ENCODE measurements at regions not wholly inside any gene's neighbourhood (a gene's known extent, or its start where the extent isn't known, plus 50 kb on each side); places are given as distances from the start of the nearest gene placed in this dataset.

- peaks cover 3% of the 10 kb centered on the region for H3K27me3 Mint-ChIP-seq
- no peaks in the 10 kb centered on the region for H3K4me1 Mint-ChIP-seq
- ATAC-seq (ENCODE audit: low read depth) (no peak), DNase-seq (ENCODE audit: low spot score in 2 of 2) (no peak)
- no peak overlapping the region for H3K27ac Mint-ChIP-seq
- no peak overlapping the region for H3K4me3 Mint-ChIP-seq
- H3K9me3 Mint-ChIP-seq = peaks cover 4% of the 10 kb centered on the region
- H3K36me3 Mint-ChIP-seq = no peaks in the 10 kb centered on the region
Observed at GRCh38 chr10:4479342-4479741, 346.7 kb upstream of the AKR1E2 start.

DNA sequence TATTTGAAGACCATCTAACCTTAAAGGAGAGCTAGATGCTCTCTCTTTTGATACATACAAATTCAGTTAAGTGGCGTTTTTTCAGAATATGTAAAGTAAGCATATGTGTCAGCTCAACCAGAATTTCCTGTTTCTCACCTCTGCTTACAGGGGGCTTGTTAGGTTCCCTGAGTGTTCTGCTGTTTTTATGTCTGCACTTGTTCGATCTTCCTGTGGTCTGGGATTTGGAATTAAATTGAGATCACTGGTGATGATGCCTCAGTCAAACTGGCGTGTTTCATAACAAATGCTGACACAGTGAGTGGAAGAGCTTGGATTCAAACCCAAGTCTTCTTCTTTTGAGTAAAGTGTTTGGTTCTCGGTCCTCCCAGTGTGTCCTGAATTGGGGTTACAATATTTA lies 348.3 kb upstream of the AKR1E2 start:
- Mint-ChIP-seq H3K27ac (no peak overlapping the region), H3K27me3 (peaks cover 9% of the 10 kb centered on the region), H3K4me3 (no peak overlapping the region), H3K4me1 (no peaks in the 10 kb centered on the region), H3K9me3 (peaks cover 4% of the 10 kb centered on the region), H3K36me3 (no peaks in the 10 kb centered on the region)
- ATAC-seq (ENCODE audit: low read depth) = no peak
- DNase-seq (ENCODE audit: low spot score in 2 of 2) = no peak

GRCh38 chr10:4475827-4476490 lies 350.0 kb upstream of the AKR1E2 start:
- no peaks in the 10 kb centered on the region for H3K36me3 Mint-ChIP-seq
- peaks cover 4% of the 10 kb centered on the region for H3K9me3 Mint-ChIP-seq
- H3K4me1 Mint-ChIP-seq = no peaks in the 10 kb centered on the region
- no peak overlapping the region for H3K27ac Mint-ChIP-seq
- DNase-seq (ENCODE audit: low spot score in 2 of 2) (no peak), ATAC-seq (ENCODE audit: low read depth) (no peak)
- no peak overlapping the region for H3K4me3 Mint-ChIP-seq
- peaks cover 11% of the 10 kb centered on the region for H3K27me3 Mint-ChIP-seq

GRCh38 chr10:4474829-4475228 lies 351.2 kb upstream of the AKR1E2 start:
- H3K27me3 Mint-ChIP-seq = peaks cover 11% of the 10 kb centered on the region
- H3K36me3 Mint-ChIP-seq = no peaks in the 10 kb centered on the region
- no peak overlapping the region for H3K27ac Mint-ChIP-seq
- H3K9me3 Mint-ChIP-seq = peaks cover 4% of the 10 kb centered on the region
- no peak overlapping the region for H3K4me3 Mint-ChIP-seq
- H3K4me1 Mint-ChIP-seq = no peaks in the 10 kb centered on the region
- DNase-seq (ENCODE audit: low spot score in 2 of 2) (no peak), ATAC-seq (ENCODE audit: low read depth) (no peak)

DNA sequence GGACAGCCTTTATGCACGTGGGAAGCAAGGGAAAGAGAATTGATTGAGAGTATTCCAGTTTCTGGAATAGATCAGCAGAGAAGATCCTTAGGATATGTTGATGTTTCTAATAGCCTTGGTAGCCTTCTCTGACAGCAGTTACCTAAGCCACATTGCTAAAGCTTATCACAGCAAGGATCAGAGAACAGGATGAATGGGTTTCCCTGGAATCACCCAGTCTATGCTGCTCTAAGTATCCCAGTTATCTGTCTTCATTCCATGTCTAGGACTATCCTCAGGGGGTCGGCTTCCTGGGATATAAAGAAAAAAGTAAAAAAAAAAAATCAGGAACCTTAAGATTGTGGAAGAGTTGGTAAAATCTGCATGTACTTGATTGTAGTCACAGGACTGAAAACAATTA lies 352.0 kb upstream of the AKR1E2 start:
- H3K27me3 Mint-ChIP-seq = peaks cover 11% of the 10 kb centered on the region

DNA sequence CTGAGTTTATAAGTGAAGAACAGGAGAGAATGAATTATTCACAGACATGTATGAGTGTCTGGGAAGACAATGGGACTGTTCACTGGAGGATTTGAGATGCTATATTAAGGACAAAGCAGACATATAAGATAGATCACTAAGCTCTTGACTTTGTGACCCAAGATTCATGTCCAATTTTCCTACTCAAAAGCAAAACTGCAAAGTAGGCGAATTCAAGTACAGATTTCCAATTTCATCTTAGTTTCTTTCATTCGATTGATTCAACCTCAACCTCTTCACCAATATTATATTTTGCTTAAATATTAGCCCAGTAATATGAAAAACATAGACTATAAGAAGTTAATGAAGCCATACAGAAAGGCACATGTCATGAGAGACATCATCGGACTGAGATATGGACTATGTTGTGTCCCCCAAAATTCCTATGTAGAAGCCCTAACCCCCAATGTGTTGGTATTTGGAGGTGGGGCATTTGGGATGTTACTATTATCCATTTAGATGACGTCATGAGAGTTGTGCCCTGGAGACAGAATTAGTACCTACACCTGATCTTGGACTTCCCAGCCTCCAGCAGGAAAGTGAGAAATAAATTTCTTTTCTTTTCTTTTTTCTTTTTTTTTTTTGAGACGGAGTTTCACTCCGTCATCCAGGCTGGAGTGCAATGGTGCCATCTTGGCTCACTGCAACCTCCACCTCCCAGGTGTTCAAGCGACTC lies 353.7 kb upstream of the AKR1E2 start:
- no peak for DNase-seq (ENCODE audit: low spot score in 2 of 2)

More for the DNA sequence above, 352.0 kb upstream of the AKR1E2 start:
- H3K27ac Mint-ChIP-seq = no peak overlapping the region
- H3K9me3 Mint-ChIP-seq = no peaks in the 10 kb centered on the region
- no peaks in the 10 kb centered on the region for H3K36me3 Mint-ChIP-seq
- no peak for DNase-seq (ENCODE audit: low spot score in 2 of 2)
- no peak overlapping the region for H3K4me3 Mint-ChIP-seq
- no peak for ATAC-seq (ENCODE audit: low read depth)
- H3K4me1 Mint-ChIP-seq = no peaks in the 10 kb centered on the region

GRCh38 chr10:4470231-4470835 lies 355.7 kb upstream of the AKR1E2 start:
- Mint-ChIP-seq H3K9me3 (peaks cover 2% of the 10 kb centered on the region), H3K36me3 (peaks cover 2% of the 10 kb centered on the region), H3K27ac (no peak overlapping the region), H3K27me3 (peaks cover 12% of the 10 kb centered on the region), H3K4me3 (no peak overlapping the region), H3K4me1 (no peaks in the 10 kb centered on the region)
- DNase-seq (ENCODE audit: low spot score in 2 of 2) = no peak
- ATAC-seq (ENCODE audit: low read depth) = no peak

More for the DNA sequence above, 353.7 kb upstream of the AKR1E2 start:
- Mint-ChIP-seq H3K4me1 (no peaks in the 10 kb centered on the region), H3K36me3 (peaks cover 1% of the 10 kb centered on the region), H3K9me3 (peaks cover 1% of the 10 kb centered on the region), H3K27ac (no peak overlapping the region), H3K27me3 (peaks cover 12% of the 10 kb centered on the region), H3K4me3 (no peak overlapping the region)
- ATAC-seq (ENCODE audit: low read depth) = no peak

GRCh38 chr10:4467481-4467880 lies 358.5 kb upstream of the AKR1E2 start:
- Mint-ChIP-seq H3K36me3 (peaks cover 2% of the 10 kb centered on the region), H3K4me3 (no peak overlapping the region), H3K27me3 (peaks cover 6% of the 10 kb centered on the region), H3K9me3 (peaks cover 2% of the 10 kb centered on the region), H3K27ac (no peak overlapping the region), H3K4me1 (no peaks in the 10 kb centered on the region)
- ATAC-seq (ENCODE audit: low read depth) (no peak), DNase-seq (ENCODE audit: low spot score in 2 of 2) (no peak)

DNA sequence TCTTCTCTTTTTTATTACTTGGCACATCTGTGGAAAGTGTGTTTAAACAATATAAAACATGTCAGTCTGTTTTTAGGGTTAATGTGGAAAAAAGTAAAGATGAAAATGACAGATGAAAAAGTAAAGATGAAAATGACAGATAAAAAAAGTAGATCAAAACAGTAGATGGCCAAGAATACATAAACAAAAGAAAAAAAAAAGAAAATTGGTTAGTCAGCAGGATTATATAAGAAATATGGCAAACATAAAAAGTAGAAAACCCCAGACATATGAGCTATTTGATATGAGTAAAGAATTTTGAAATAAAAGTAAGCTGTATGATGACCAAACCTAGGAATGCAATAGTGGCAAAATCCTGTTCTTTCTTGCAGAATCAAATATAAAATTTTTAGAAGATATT lies 365.7 kb upstream of the AKR1E2 start:
- ATAC-seq (ENCODE audit: low read depth) = no peak
- no peak overlapping the region for H3K4me3 Mint-ChIP-seq
- peaks cover 7% of the 10 kb centered on the region for H3K27me3 Mint-ChIP-seq
- no peaks in the 10 kb centered on the region for H3K36me3 Mint-ChIP-seq
- no peaks in the 10 kb centered on the region for H3K4me1 Mint-ChIP-seq
- DNase-seq (ENCODE audit: low spot score in 2 of 2) = no peak
- no peak overlapping the region for H3K27ac Mint-ChIP-seq
- H3K9me3 Mint-ChIP-seq = peaks cover 1% of the 10 kb centered on the region

DNA sequence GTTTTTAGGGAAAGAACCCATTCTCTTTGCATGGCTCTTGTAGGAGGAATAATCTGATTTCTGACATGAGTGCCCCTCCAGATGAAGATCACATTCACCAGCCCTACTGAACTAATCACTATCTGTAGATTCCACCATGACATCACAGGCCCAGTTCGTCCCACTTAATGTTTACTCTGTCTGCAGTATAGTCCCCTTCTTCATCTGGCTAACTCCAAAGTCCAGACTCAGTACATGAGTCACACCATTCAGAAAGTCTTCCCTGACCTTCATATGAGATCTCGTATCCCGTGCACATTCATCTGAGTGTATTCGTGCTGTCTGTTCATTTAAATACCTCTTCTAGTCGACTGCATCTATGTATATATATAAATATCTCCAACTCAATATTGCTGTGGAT lies 366.5 kb upstream of the AKR1E2 start:
- H3K4me3 Mint-ChIP-seq = no peak overlapping the region
- ATAC-seq (ENCODE audit: low read depth) (no peak), DNase-seq (ENCODE audit: low spot score in 2 of 2) (no peak)
- H3K36me3 Mint-ChIP-seq = no peaks in the 10 kb centered on the region
- H3K27ac Mint-ChIP-seq = no peak overlapping the region
- peaks cover 7% of the 10 kb centered on the region for H3K27me3 Mint-ChIP-seq
- no peaks in the 10 kb centered on the region for H3K4me1 Mint-ChIP-seq
- H3K9me3 Mint-ChIP-seq = peaks cover 1% of the 10 kb centered on the region

DNA sequence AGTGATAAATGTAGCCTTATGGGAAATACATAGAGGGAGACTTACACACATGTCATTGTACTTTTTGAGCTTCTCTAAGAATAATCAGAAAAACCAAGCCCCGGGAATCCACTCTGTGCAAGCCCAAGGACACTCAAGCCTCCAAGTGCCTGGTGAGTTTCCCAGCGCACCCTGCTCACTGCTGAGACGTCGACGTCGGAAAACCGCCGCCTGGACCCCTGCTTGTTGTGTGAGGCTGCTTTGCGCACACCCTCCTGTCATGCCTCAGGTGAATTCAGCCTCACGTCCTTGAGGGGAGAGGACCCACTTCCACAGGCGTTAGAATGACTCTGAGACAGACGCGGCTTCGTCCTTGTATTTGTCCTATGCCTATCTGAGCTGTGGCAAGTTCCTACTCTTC lies 368.4 kb upstream of the AKR1E2 start:
- Mint-ChIP-seq H3K4me1 (no peaks in the 10 kb centered on the region), H3K9me3 (peaks cover 1% of the 10 kb centered on the region), H3K27ac (no peak overlapping the region), H3K36me3 (no peaks in the 10 kb centered on the region), H3K4me3 (no peak overlapping the region), H3K27me3 (peaks cover 10% of the 10 kb centered on the region)
- ATAC-seq (ENCODE audit: low read depth) (no peak), DNase-seq (ENCODE audit: low spot score in 2 of 2) (no peak)

DNA sequence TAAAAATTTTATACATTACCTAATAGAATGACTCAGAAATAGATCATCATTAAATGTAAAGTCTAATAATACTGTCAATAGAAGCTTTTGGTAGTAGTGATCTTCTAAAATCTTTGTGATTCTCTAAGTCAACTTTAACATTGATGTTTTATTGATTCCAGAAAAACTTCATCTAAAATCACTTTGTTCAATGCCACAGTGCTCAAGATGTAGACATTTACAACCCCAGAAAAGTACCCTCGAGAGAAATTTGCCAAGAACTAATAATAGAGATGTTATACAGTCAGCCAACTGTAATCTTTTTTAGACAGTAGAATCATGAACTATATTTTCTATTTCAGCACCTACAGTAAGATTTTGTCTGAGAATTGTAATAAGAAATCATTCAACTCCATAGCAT lies 369.2 kb upstream of the AKR1E2 start:
- H3K4me3 Mint-ChIP-seq = no peak overlapping the region
- DNase-seq (ENCODE audit: low spot score in 2 of 2) (no peak), ATAC-seq (ENCODE audit: low read depth) (no peak)
- no peak overlapping the region for H3K27ac Mint-ChIP-seq
- H3K9me3 Mint-ChIP-seq = no peaks in the 10 kb centered on the region
- no peaks in the 10 kb centered on the region for H3K36me3 Mint-ChIP-seq
- no peaks in the 10 kb centered on the region for H3K4me1 Mint-ChIP-seq
- H3K27me3 Mint-ChIP-seq = peaks cover 12% of the 10 kb centered on the region

DNA sequence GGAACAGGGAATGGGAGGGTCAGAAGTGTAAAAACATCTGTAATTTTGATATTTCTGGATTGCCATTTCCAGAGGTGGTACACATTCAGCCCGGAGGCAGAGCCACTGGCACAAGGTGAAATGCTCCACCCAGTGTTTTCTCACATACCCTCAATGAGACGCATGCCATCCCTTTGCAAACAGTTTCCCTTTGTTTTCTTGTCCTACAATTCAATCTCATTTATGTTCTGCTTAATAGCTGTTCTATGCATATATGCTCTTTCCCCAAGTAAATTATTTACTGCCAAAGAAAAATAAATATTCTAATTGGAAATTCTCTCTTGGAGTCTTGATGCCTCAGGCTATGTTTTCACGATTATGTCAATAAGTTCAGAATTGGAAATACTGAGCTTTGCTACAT lies 369.7 kb upstream of the AKR1E2 start:
- ATAC-seq (ENCODE audit: low read depth) (no peak), DNase-seq (ENCODE audit: low spot score in 2 of 2) (no peak)
- Mint-ChIP-seq H3K36me3 (no peaks in the 10 kb centered on the region), H3K27ac (no peak overlapping the region), H3K9me3 (no peaks in the 10 kb centered on the region), H3K4me1 (peaks cover 2% of the 10 kb centered on the region), H3K4me3 (no peak overlapping the region), H3K27me3 (peaks cover 12% of the 10 kb centered on the region)

DNA sequence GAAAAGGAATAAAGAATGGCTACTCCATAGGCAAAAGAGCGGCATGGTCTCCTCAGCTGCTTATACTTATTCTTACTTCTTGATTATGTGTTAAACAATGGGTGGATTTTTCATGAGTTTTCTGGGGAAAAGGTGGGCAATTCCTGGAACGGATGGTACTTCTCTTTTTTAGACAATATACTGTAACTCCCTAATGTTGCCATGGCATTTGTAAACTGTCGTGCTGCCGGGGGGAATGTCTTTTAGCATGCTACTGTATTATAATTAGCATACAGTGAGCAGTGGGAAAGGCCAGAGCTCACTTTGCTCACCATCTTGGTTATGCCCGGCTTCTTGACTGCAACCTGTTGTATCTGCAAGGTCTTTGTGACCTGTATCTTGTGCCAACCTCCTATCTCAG lies 372.1 kb upstream of the AKR1E2 start:
- peaks cover 6% of the 10 kb centered on the region for H3K4me1 Mint-ChIP-seq
- H3K27me3 Mint-ChIP-seq = peaks cover 10% of the 10 kb centered on the region
- ATAC-seq (ENCODE audit: low read depth) = no peak
- no peak overlapping the region for H3K27ac Mint-ChIP-seq
- no peaks in the 10 kb centered on the region for H3K9me3 Mint-ChIP-seq
- H3K4me3 Mint-ChIP-seq = no peak overlapping the region
- DNase-seq (ENCODE audit: low spot score in 2 of 2) = no peak
- no peaks in the 10 kb centered on the region for H3K36me3 Mint-ChIP-seq

Data from memory B cell (primary cell).